Tibial nerve (tissue), 4 donors: ENCODE measurements at regions not wholly inside any gene's neighbourhood (a gene's known extent, or its start where the extent isn't known, plus 50 kb on each side); places are given as distances from the start of the nearest gene placed in this dataset.

Experiments
- EP300 ChIP-seq, 2 donors: sonication (generic); formaldehyde crosslinking; IDR thresholded peaks; one replicate each; pipeline ENCODE4 v1.6.1; 2017; ENCODE audit warnings: antibody characterized with exemption in 2 of 2, mild to moderate bottlenecking in 1 of 2
- POLR2A ChIP-seq, 2 donors: fragments of 450-650 bp; IDR thresholded peaks; one replicate each; pipeline ENCODE4 v1.6.1; 2017; ENCODE audit warnings: antibody characterized with exemption in 2 of 2, mild to moderate bottlenecking in 2 of 2, moderate library complexity in 2 of 2
- TF ChIP-seq, protein P1 (sequence below), 5 experiments: fragments of 200-600 bp in 3 of 5; fragments of 450-650 bp in 2 of 5; sonication (generic) in 3 of 5; IDR thresholded peaks; one replicate each; pipeline ENCODE4 v1.5.1; 2016 to 2019; ENCODE audit warnings: antibody characterized with exemption in 5 of 5, mild to moderate bottlenecking in 3 of 5, moderate library complexity in 2 of 5

DNA sequence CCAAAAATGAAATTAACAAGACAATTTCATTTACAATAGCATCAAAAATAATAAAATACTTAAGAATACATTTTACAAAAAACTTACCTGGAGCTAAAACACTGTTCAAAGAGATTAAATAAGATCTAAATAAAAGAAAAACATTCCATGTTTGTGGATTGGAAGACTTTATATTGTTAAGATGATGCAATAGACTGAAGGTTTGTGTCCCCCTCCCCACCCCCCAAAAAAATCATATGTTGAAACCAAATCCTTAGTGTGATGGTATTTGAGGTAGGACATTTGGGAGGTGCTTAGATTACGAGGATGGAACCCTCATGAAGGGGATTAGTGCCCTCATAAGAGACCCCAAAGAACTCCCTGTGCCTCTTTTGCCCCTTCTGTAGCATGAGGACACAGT, 117.6 kb downstream of the ZNF467 start:
- TF ChIP-seq, protein P1, sequence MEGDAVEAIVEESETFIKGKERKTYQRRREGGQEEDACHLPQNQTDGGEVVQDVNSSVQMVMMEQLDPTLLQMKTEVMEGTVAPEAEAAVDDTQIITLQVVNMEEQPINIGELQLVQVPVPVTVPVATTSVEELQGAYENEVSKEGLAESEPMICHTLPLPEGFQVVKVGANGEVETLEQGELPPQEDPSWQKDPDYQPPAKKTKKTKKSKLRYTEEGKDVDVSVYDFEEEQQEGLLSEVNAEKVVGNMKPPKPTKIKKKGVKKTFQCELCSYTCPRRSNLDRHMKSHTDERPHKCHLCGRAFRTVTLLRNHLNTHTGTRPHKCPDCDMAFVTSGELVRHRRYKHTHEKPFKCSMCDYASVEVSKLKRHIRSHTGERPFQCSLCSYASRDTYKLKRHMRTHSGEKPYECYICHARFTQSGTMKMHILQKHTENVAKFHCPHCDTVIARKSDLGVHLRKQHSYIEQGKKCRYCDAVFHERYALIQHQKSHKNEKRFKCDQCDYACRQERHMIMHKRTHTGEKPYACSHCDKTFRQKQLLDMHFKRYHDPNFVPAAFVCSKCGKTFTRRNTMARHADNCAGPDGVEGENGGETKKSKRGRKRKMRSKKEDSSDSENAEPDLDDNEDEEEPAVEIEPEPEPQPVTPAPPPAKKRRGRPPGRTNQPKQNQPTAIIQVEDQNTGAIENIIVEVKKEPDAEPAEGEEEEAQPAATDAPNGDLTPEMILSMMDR (IDR thresholded peaks at IDR 0.05) = no peak
- TF ChIP-seq EP300 (IDR thresholded peaks at IDR 0.05) (no peak), POLR2A (IDR thresholded peaks at IDR 0.05) (no peak)
